HEK293 (cell line): ENCODE measurements at regions not wholly inside any gene's neighbourhood (a gene's known extent, or its start where the extent isn't known, plus 50 kb on each side); places are given as distances from the start of the nearest gene placed in this dataset.

Experiments used
- MEIS1 ChIP-seq: sonication (generic); formaldehyde crosslinking; IDR thresholded peaks from 2 replicates; pipeline ENCODE4 v1.8.1; 2022; ENCODE audit warnings: missing genetic modification reagents, mild to moderate bottlenecking, borderline replicate concordance
- REPIN1 ChIP-seq: fragments of 450-650 bp; formaldehyde crosslinking; IDR thresholded peaks from 2 replicates; pipeline ENCODE4 v1.5.1; 2017; ENCODE audit warnings: missing biosample characterization, missing genetic modification characterization, low read depth
- SP3 ChIP-seq: fragments of 450-650 bp; formaldehyde crosslinking; IDR thresholded peaks from 2 replicates; pipeline ENCODE4 v1.5.1; 2016; ENCODE audit warnings: missing biosample characterization, missing genetic modification characterization
- TCF7L2 ChIP-seq: IDR thresholded peaks from 2 replicates; pipeline ENCODE4 v1.6.1; 2011; ENCODE audit warnings: low read depth, mild to moderate bottlenecking, inconsistent platforms, low read length, moderate library complexity, borderline replicate concordance
- ZBTB20 ChIP-seq: fragments of 450-650 bp; formaldehyde crosslinking; IDR thresholded peaks from 2 replicates; pipeline ENCODE4 v1.5.1; 2016; ENCODE audit warnings: missing biosample characterization, missing genetic modification characterization
- ZNF274 ChIP-seq, 2 experiments: fragments of 200-500 bp in 1 of 2; fragments of 450-650 bp in 1 of 2; sonication (Bioruptor generic) in 1 of 2; formaldehyde crosslinking in 1 of 2; IDR thresholded peaks; 2 replicates each; pipeline versions ENCODE4 v1.5.1 to v1.6.1; 2014 to 2016; ENCODE audit warnings: borderline replicate concordance in 1 of 2, inconsistent platforms in 1 of 2, low read length in 1 of 2, missing biosample characterization in 1 of 2, missing genetic modification characterization in 1 of 2
- ZNF302 ChIP-seq: fragments of 450-650 bp; formaldehyde crosslinking; IDR thresholded peaks from 2 replicates; pipeline ENCODE4 v1.5.1; 2016; ENCODE audit warnings: missing biosample characterization, missing genetic modification characterization, low read depth
- TF ChIP-seq, protein P1 (sequence below): fragments of 450-650 bp; formaldehyde crosslinking; IDR thresholded peaks from 2 replicates; pipeline ENCODE4 v1.5.1; 2016; ENCODE audit warnings: missing biosample characterization, missing genetic modification characterization
- TF ChIP-seq, protein P2 (sequence below): fragments of 450-650 bp; formaldehyde crosslinking; IDR thresholded peaks from 2 replicates; pipeline ENCODE4 v1.5.1; 2016; ENCODE audit warnings: missing biosample characterization, missing genetic modification characterization
- TF ChIP-seq, protein P3 (sequence below): fragments of 450-650 bp; formaldehyde crosslinking; IDR thresholded peaks from 2 replicates; pipeline ENCODE4 v1.5.1; 2016; ENCODE audit warnings: missing biosample characterization, missing genetic modification characterization
- TF ChIP-seq, protein P4 (sequence below): fragments of 450-650 bp; formaldehyde crosslinking; IDR thresholded peaks from 2 replicates; pipeline ENCODE4 v1.5.1; 2016; ENCODE audit warnings: missing biosample characterization, missing genetic modification characterization
- TF ChIP-seq, protein P5 (sequence below): fragments of 450-650 bp; formaldehyde crosslinking; IDR thresholded peaks from 2 replicates; pipeline ENCODE4 v1.5.1; 2016; ENCODE audit warnings: missing biosample characterization, missing genetic modification characterization, low read depth
- TF ChIP-seq, protein P6 (sequence below): fragments of 450-650 bp; formaldehyde crosslinking; IDR thresholded peaks from 2 replicates; pipeline ENCODE4 v1.5.1; 2016; ENCODE audit warnings: missing biosample characterization, missing genetic modification characterization, low read depth

DNA sequence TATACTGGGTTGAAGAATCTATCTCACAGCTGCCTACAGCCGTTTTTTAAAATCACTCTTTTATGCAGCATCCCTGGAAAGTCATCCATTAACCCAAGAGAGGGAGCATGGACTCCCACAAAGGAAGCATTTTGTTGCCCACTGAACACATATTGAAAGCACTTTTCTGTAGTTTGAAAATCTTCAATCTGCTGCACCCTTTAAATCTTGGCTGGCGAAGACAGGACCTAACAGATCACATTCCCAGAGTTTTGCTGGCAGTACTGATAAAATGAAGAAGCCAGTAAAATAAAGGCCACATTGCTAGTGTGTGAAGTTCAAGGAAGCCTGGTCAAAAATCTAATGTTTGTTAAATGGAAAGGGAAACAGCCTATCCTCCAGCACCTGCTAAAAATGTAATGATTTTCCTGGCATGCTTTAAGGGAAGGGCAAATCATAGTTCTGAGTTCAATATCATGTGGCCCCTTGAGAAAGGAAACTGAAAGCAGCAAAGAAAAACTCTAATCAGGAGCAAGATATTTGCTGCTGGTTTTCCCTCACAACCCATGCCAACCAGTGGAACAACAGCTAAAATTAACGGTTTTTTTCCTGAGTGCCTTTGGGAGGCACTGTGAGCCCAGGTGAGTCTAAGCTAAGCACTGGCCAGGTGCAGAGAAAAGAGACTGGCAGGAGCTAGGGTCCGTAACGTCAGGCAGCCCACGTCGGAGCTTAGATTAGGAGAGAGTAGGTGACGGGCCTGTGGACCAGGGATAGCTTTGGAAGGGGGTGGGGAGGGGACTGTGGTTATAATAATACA, 97.9 kb upstream of the PALS2 start:
- TF ChIP-seq, protein P1, sequence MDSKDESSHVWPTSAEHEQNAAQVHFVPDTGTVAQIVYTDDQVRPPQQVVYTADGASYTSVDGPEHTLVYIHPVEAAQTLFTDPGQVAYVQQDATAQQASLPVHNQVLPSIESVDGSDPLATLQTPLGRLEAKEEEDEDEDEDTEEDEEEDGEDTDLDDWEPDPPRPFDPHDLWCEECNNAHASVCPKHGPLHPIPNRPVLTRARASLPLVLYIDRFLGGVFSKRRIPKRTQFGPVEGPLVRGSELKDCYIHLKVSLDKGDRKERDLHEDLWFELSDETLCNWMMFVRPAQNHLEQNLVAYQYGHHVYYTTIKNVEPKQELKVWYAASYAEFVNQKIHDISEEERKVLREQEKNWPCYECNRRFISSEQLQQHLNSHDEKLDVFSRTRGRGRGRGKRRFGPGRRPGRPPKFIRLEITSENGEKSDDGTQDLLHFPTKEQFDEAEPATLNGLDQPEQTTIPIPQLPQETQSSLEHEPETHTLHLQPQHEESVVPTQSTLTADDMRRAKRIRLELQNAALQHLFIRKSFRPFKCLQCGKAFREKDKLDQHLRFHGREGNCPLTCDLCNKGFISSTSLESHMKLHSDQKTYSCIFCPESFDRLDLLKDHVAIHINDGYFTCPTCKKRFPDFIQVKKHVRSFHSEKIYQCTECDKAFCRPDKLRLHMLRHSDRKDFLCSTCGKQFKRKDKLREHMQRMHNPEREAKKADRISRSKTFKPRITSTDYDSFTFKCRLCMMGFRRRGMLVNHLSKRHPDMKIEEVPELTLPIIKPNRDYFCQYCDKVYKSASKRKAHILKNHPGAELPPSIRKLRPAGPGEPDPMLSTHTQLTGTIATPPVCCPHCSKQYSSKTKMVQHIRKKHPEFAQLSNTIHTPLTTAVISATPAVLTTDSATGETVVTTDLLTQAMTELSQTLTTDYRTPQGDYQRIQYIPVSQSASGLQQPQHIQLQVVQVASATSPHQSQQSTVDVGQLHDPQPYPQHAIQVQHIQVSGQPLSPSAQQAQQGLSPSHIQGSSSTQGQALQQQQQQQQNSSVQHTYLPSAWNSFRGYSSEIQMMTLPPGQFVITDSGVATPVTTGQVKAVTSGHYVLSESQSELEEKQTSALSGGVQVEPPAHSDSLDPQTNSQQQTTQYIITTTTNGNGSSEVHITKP (tag by site-specific recombination) = no peak
- TF ChIP-seq, protein P2, sequence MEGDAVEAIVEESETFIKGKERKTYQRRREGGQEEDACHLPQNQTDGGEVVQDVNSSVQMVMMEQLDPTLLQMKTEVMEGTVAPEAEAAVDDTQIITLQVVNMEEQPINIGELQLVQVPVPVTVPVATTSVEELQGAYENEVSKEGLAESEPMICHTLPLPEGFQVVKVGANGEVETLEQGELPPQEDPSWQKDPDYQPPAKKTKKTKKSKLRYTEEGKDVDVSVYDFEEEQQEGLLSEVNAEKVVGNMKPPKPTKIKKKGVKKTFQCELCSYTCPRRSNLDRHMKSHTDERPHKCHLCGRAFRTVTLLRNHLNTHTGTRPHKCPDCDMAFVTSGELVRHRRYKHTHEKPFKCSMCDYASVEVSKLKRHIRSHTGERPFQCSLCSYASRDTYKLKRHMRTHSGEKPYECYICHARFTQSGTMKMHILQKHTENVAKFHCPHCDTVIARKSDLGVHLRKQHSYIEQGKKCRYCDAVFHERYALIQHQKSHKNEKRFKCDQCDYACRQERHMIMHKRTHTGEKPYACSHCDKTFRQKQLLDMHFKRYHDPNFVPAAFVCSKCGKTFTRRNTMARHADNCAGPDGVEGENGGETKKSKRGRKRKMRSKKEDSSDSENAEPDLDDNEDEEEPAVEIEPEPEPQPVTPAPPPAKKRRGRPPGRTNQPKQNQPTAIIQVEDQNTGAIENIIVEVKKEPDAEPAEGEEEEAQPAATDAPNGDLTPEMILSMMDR (tag by site-specific recombination) = no peak
- no peak for TF ChIP-seq ZNF274 (IDR thresholded peaks at IDR 0.05; ENCODE audit: low read length)
- TF ChIP-seq ZNF274 (tag by site-specific recombination; IDR thresholded peaks at IDR 0.05; ENCODE audit: borderline replicate concordance) = no peak
- TF ChIP-seq, protein P3, sequence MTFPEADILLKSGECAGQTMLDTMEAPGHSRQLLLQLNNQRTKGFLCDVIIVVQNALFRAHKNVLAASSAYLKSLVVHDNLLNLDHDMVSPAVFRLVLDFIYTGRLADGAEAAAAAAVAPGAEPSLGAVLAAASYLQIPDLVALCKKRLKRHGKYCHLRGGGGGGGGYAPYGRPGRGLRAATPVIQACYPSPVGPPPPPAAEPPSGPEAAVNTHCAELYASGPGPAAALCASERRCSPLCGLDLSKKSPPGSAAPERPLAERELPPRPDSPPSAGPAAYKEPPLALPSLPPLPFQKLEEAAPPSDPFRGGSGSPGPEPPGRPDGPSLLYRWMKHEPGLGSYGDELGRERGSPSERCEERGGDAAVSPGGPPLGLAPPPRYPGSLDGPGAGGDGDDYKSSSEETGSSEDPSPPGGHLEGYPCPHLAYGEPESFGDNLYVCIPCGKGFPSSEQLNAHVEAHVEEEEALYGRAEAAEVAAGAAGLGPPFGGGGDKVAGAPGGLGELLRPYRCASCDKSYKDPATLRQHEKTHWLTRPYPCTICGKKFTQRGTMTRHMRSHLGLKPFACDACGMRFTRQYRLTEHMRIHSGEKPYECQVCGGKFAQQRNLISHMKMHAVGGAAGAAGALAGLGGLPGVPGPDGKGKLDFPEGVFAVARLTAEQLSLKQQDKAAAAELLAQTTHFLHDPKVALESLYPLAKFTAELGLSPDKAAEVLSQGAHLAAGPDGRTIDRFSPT (tag by site-specific recombination) = no peak
- TF ChIP-seq ZBTB20 (tag by site-specific recombination) = no peak
- TF ChIP-seq, protein P4, sequence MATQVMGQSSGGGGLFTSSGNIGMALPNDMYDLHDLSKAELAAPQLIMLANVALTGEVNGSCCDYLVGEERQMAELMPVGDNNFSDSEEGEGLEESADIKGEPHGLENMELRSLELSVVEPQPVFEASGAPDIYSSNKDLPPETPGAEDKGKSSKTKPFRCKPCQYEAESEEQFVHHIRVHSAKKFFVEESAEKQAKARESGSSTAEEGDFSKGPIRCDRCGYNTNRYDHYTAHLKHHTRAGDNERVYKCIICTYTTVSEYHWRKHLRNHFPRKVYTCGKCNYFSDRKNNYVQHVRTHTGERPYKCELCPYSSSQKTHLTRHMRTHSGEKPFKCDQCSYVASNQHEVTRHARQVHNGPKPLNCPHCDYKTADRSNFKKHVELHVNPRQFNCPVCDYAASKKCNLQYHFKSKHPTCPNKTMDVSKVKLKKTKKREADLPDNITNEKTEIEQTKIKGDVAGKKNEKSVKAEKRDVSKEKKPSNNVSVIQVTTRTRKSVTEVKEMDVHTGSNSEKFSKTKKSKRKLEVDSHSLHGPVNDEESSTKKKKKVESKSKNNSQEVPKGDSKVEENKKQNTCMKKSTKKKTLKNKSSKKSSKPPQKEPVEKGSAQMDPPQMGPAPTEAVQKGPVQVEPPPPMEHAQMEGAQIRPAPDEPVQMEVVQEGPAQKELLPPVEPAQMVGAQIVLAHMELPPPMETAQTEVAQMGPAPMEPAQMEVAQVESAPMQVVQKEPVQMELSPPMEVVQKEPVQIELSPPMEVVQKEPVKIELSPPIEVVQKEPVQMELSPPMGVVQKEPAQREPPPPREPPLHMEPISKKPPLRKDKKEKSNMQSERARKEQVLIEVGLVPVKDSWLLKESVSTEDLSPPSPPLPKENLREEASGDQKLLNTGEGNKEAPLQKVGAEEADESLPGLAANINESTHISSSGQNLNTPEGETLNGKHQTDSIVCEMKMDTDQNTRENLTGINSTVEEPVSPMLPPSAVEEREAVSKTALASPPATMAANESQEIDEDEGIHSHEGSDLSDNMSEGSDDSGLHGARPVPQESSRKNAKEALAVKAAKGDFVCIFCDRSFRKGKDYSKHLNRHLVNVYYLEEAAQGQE (tag by site-specific recombination) = no peak
- TF ChIP-seq REPIN1 (tag by site-specific recombination) = no peak
- no peak for TF ChIP-seq MEIS1 (CRISPR knock-in tag)
- TF ChIP-seq, protein P5, sequence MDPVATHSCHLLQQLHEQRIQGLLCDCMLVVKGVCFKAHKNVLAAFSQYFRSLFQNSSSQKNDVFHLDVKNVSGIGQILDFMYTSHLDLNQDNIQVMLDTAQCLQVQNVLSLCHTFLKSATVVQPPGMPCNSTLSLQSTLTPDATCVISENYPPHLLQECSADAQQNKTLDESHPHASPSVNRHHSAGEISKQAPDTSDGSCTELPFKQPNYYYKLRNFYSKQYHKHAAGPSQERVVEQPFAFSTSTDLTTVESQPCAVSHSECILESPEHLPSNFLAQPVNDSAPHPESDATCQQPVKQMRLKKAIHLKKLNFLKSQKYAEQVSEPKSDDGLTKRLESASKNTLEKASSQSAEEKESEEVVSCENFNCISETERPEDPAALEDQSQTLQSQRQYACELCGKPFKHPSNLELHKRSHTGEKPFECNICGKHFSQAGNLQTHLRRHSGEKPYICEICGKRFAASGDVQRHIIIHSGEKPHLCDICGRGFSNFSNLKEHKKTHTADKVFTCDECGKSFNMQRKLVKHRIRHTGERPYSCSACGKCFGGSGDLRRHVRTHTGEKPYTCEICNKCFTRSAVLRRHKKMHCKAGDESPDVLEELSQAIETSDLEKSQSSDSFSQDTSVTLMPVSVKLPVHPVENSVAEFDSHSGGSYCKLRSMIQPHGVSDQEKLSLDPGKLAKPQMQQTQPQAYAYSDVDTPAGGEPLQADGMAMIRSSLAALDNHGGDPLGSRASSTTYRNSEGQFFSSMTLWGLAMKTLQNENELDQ (tag by site-specific recombination) = no peak
- TF ChIP-seq TCF7L2 = no peak
- TF ChIP-seq, protein P6, sequence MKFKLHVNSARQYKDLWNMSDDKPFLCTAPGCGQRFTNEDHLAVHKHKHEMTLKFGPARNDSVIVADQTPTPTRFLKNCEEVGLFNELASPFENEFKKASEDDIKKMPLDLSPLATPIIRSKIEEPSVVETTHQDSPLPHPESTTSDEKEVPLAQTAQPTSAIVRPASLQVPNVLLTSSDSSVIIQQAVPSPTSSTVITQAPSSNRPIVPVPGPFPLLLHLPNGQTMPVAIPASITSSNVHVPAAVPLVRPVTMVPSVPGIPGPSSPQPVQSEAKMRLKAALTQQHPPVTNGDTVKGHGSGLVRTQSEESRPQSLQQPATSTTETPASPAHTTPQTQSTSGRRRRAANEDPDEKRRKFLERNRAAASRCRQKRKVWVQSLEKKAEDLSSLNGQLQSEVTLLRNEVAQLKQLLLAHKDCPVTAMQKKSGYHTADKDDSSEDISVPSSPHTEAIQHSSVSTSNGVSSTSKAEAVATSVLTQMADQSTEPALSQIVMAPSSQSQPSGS = no peak
- no peak for TF ChIP-seq SP3 (tag by site-specific recombination)
- no peak for TF ChIP-seq ZNF302 (tag by site-specific recombination)
